IMR-90 (cell line): ENCODE measurements at regions not wholly inside any gene's neighbourhood (a gene's known extent, or its start where the extent isn't known, plus 50 kb on each side); places are given as distances from the start of the nearest gene placed in this dataset.

Experiments used
- ATAC-seq: fragments of 200-7000 bp; cut with Tn5 transposase; 2 replicates; pipeline ENCODE4 v1.9.1; 2020; ENCODE audit warnings: low read depth, mild to moderate bottlenecking, moderate library complexity
- BruUV-seq: library from RNA; stranded (reverse); fragments of 400-500 nt; replicated peaks from 2 replicates; lab custom pipeline; 2021; lab: Mats Ljungman, UMichigan
- CTCF ChIA-PET: fragments of 300-600 bp; formaldehyde crosslinking; extraction: SDS; loops from one replicate; lab custom pipeline; 2021; ENCODE audit warnings: antibody characterized with exemption; lab: Yijun Ruan, JAX
- POLR2A ChIA-PET: fragments of 300-600 bp; sonication (Branson Sonifier 250); formaldehyde crosslinking; loops from one replicate; lab custom pipeline; 2022; ENCODE audit warnings: antibody characterized with exemption; ENCODE audit not compliant: unreplicated experiment; lab: Charles Lee
- DNase-seq: peaks from one replicate; pipeline ENCODE4 v3.0.0; 2013
- H2AFZ ChIP-seq: replicated peaks from 2 replicates; pipeline ENCODE3; 2013; ENCODE audit warnings: low read length, mild to moderate bottlenecking; ENCODE audit not compliant: poor library complexity
- H2AK5ac ChIP-seq: 2 replicates; pipeline ENCODE4 v1.6.1; 2013; ENCODE audit warnings: low read depth, low read length, inconsistent platforms
- H2AK9ac ChIP-seq: replicated peaks from 2 replicates; pipeline ENCODE3; 2013; ENCODE audit warnings: mild to moderate bottlenecking, low read depth, low read length, moderate library complexity; ENCODE audit not compliant: poor library complexity
- H2BK120ac ChIP-seq: 2 replicates; pipeline ENCODE4 v1.6.1; 2013; ENCODE audit warnings: low read depth, low read length, inconsistent platforms
- H2BK15ac ChIP-seq: 3 replicates; pipeline ENCODE4 v1.6.1; 2013; ENCODE audit warnings: low read depth, low read length, inconsistent platforms
- H2BK20ac ChIP-seq: 2 replicates; pipeline ENCODE4 v1.6.1; 2013; ENCODE audit warnings: low read depth, mild to moderate bottlenecking, inconsistent platforms, low read length, moderate library complexity
- H2BK5ac ChIP-seq: 2 replicates; pipeline ENCODE4 v1.6.1; 2013; ENCODE audit warnings: mild to moderate bottlenecking, low read depth, low read length, inconsistent platforms; ENCODE audit not compliant: poor library complexity, severe bottlenecking
- H3K14ac ChIP-seq: replicated peaks from 2 replicates; pipeline ENCODE4 v1.6.1; 2013; ENCODE audit warnings: low read depth, low read length, inconsistent platforms
- H3K18ac ChIP-seq: 2 replicates; pipeline ENCODE4 v1.6.1; 2013; ENCODE audit warnings: low read depth, low read length, control low read depth
- H3K23ac ChIP-seq: 2 replicates; pipeline ENCODE4 v1.6.1; 2013; ENCODE audit warnings: low read depth, low read length, inconsistent platforms
- H3K27ac ChIP-seq: 2 replicates; pipeline ENCODE4 v1.5.1; 2013; ENCODE audit warnings: mild to moderate bottlenecking, control low read depth, low read length; ENCODE audit not compliant: insufficient read depth
- H3K27me3 ChIP-seq: 2 replicates; pipeline ENCODE4 v1.6.1; 2013; ENCODE audit warnings: low read length; ENCODE audit not compliant: control insufficient read depth, insufficient read depth
- H3K36me3 ChIP-seq: 2 replicates; pipeline ENCODE4 v1.6.1; 2013; ENCODE audit warnings: low read length, mixed read lengths; ENCODE audit not compliant: control insufficient read depth, insufficient read depth
- H3K4ac ChIP-seq: 2 replicates; pipeline ENCODE4 v1.6.1; 2013; ENCODE audit warnings: low read depth, low read length, inconsistent platforms
- H3K4me1 ChIP-seq: 2 replicates; pipeline ENCODE4 v1.6.1; 2013; ENCODE audit warnings: low read length, mixed read lengths; ENCODE audit not compliant: control insufficient read depth, insufficient read depth
- H3K4me2 ChIP-seq: 2 replicates; pipeline ENCODE4 v1.6.1; 2013; ENCODE audit warnings: low read depth, mild to moderate bottlenecking, control low read depth, low read length, moderate library complexity
- H3K4me3 ChIP-seq: 2 replicates; pipeline ENCODE4 v1.5.1; 2013; ENCODE audit warnings: low read depth, mild to moderate bottlenecking, control low read depth, low read length, moderate library complexity; ENCODE audit not compliant: insufficient read depth
- H3K56ac ChIP-seq: 2 replicates; pipeline ENCODE4 v1.6.1; 2013; ENCODE audit warnings: low read length, inconsistent platforms; ENCODE audit not compliant: insufficient read depth; ENCODE audit errors: extremely low read depth
- H3K79me1 ChIP-seq, 2 experiments: 2 replicates each; pipeline ENCODE4 v1.6.1; 2013; ENCODE audit warnings: low read length in 2 of 2, inconsistent platforms in 1 of 2, low read depth in 1 of 2
- H3K9ac ChIP-seq: 2 replicates; pipeline ENCODE4 v1.6.1; 2013; ENCODE audit warnings: low read depth, low read length, control low read depth
- H3K9me1 ChIP-seq: 2 replicates; pipeline ENCODE4 v1.6.1; 2013; ENCODE audit warnings: low read length, inconsistent platforms; ENCODE audit not compliant: insufficient read depth
- H3K9me3 ChIP-seq: 2 replicates; pipeline ENCODE4 v1.6.1; 2013; ENCODE audit warnings: low read length; ENCODE audit not compliant: control insufficient read depth, insufficient read depth
- H4K20me1 ChIP-seq: 2 replicates; pipeline ENCODE4 v1.6.1; 2013; ENCODE audit warnings: low read length, inconsistent platforms; ENCODE audit not compliant: insufficient read depth
- H4K5ac ChIP-seq: 2 replicates; pipeline ENCODE4 v1.6.1; 2013; ENCODE audit warnings: mild to moderate bottlenecking, low read depth, low read length, control low read depth
- H4K8ac ChIP-seq, 2 experiments: 2 replicates each; pipeline ENCODE4 v1.6.1; 2013; ENCODE audit warnings: low read depth in 2 of 2, low read length in 2 of 2, control low read depth in 1 of 2, inconsistent platforms in 1 of 2
- H4K91ac ChIP-seq: 2 replicates; pipeline ENCODE4 v1.6.1; 2013; ENCODE audit warnings: low read depth, low read length, inconsistent platforms; ENCODE audit not compliant: insufficient read depth
- CEBPB ChIP-seq: IDR thresholded peaks from 2 replicates; pipeline ENCODE4 v1.6.1; 2012; ENCODE audit warnings: low read depth, low read length, improper control_type of control experiment
- CHD1 ChIP-seq: IDR thresholded peaks from 2 replicates; pipeline ENCODE4 v1.6.1; 2012; ENCODE audit warnings: low read depth, low read length, improper control_type of control experiment
- CTCF ChIP-seq: conservative IDR thresholded peaks from 2 replicates; pipeline ENCODE4 v1.5.1; 2012; ENCODE audit warnings: mild to moderate bottlenecking, low read depth, low read length, improper control_type of control experiment
- FOS ChIP-seq: fragments of 150-350 bp; IDR thresholded peaks from 2 replicates; pipeline ENCODE4 v1.6.1; 2016; ENCODE audit warnings: low read depth, low read length
- MAFK ChIP-seq: IDR thresholded peaks from 2 replicates; pipeline ENCODE4 v1.6.1; 2012; ENCODE audit warnings: low read depth, low read length, improper control_type of control experiment
- MAZ ChIP-seq: IDR thresholded peaks from 2 replicates; pipeline ENCODE4 v1.6.1; 2012; ENCODE audit warnings: low read depth, mild to moderate bottlenecking, low read length, improper control_type of control experiment, moderate library complexity, borderline replicate concordance
- MXI1 ChIP-seq: IDR thresholded peaks from 2 replicates; pipeline ENCODE4 v1.6.1; 2012; ENCODE audit warnings: low read depth, mild to moderate bottlenecking, low read length, moderate library complexity, borderline replicate concordance
- NFE2L2 ChIP-seq: fragments of 150-350 bp; IDR thresholded peaks from 2 replicates; pipeline ENCODE4 v1.6.1; 2016; ENCODE audit warnings: low read depth, mild to moderate bottlenecking, low read length
- POLR2A ChIP-seq: IDR thresholded peaks from 2 replicates; pipeline ENCODE4 v1.6.1; 2012; ENCODE audit warnings: mild to moderate bottlenecking, low read depth, low read length
- RAD21 ChIP-seq: IDR thresholded peaks from 2 replicates; pipeline ENCODE4 v1.6.1; 2012; ENCODE audit warnings: low read length, improper control_type of control experiment
- RCOR1 ChIP-seq: IDR thresholded peaks from 2 replicates; pipeline ENCODE4 v1.6.1; 2012; ENCODE audit warnings: mild to moderate bottlenecking, low read length, improper control_type of control experiment; ENCODE audit not compliant: insufficient replicate concordance
- RFX5 ChIP-seq: IDR thresholded peaks from 2 replicates; pipeline ENCODE4 v1.8.0; 2012; ENCODE audit warnings: low read depth, mild to moderate bottlenecking, low read length, moderate library complexity
- SMC3 ChIP-seq: fragments of 150-350 bp; IDR thresholded peaks from 2 replicates; pipeline ENCODE4 v1.6.1; 2016; ENCODE audit warnings: low read depth, mild to moderate bottlenecking, antibody characterized with exemption, low read length, moderate library complexity
- USF2 ChIP-seq: fragments of 150-350 bp; IDR thresholded peaks from 2 replicates; pipeline ENCODE4 v1.6.1; 2017; ENCODE audit warnings: mild to moderate bottlenecking, antibody characterized with exemption, low read length, low read depth
- WGBS, 2 experiments: methylation state at CpG; one replicate each; pipeline versions ENCODE4 v1.1.5 to v1.1.7; 2013; ENCODE audit warnings: missing lambda C conversion rate in 2 of 2; ENCODE audit not compliant: insufficient read length in 1 of 2; ENCODE audit errors: extremely low coverage in 2 of 2; 5-methylcytosine and 5-hydroxymethylcytosine counted together
- dilution Hi-C: fragments of 300-500 bp; cut with HindIII; formaldehyde crosslinking; loops from one replicate; pipeline ENCODE4 v1.14.3; 2018; ENCODE audit warnings: low sequenced_read_pairs; ENCODE audit not compliant: unreplicated experiment
- in situ Hi-C: fragments of 300-500 bp; cut with MboI; formaldehyde crosslinking; loops from 3 replicates; pipeline ENCODE4 v1.14.3; 2019; ENCODE audit warnings: low sequenced_read_pairs, inconsistent platforms, mixed read lengths
- intact Hi-C: fragments of 100-400 bp; cut with micrococcal nuclease; formaldehyde crosslinking; loops from 2 replicates; pipeline ENCODE4 v1.10.0; 2022

DNA sequence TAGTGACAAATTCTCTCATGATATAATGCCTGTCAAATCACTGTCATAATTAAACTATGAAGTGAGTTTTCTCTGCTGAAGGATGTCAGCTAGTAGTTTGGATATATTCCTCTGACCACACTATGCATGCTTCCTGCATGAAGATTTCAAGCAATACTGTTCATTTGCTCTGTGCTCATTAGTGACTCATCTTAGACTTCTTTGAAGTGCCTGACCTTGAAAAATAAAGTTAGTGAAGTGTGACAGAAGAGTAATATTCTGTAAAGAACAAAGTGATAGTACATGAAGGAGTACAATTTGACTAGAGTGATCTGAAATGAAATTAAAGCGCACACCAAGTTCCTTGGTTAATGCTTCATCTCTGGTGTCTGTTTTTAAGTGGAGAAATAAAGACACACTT is 629.5 kb upstream of the ANO3 start:
- intact Hi-C loops (loop anchor here (5.0 kb wide), 1 partner anchor 505 kb away; no protein-coding TSS in a partner anchor), dilution Hi-C loops (no loop called here)
- DNase-seq: no peak

More for the DNA sequence above, 629.5 kb upstream of the ANO3 start:
- Histone ChIP-seq H2AK9ac (no peak overlapping the region), H3K18ac (no peak overlapping the region), H2BK120ac (no peak overlapping the region), H3K4me1 (no peaks in the 10 kb centered on the region), H3K9ac (no peak overlapping the region), H2BK15ac (no peak overlapping the region), H3K56ac (no peak overlapping the region), H3K27me3 (no peaks in the 10 kb centered on the region), H4K8ac (no peak overlapping the region), H2AFZ (no peak overlapping the region), H3K9me3 (no peaks in the 10 kb centered on the region), H3K23ac (no peak overlapping the region), H4K5ac (no peak overlapping the region), H2BK5ac (no peak overlapping the region), H2BK20ac (no peak overlapping the region), H3K36me3 (no peaks in the 10 kb centered on the region), H4K20me1 (no peaks in the 10 kb centered on the region), H4K91ac (no peak overlapping the region), H3K4me2 (no peak overlapping the region), H3K14ac (no peak overlapping the region), H3K79me1 (no peaks in the 10 kb centered on the region), H3K4me3 (no peak overlapping the region), H3K9me1 (no peaks in the 10 kb centered on the region), H2AK5ac (no peak overlapping the region), H3K27ac (no peak overlapping the region), H3K4ac (no peak overlapping the region)
- no TSS peak for BruUV-seq
- no peak for TF ChIP-seq MXI1
- TF ChIP-seq MAZ: no peak
- no peak for TF ChIP-seq RCOR1
- TF ChIP-seq NFE2L2: no peak
- TF ChIP-seq FOS: no peak
- no peak for TF ChIP-seq RAD21
- TF ChIP-seq USF2: no peak
- TF ChIP-seq CHD1: no peak
- TF ChIP-seq CEBPB: no peak
- TF ChIP-seq SMC3: no peak
- TF ChIP-seq MAFK: no peak
- TF ChIP-seq RFX5: no peak
- no peak for TF ChIP-seq POLR2A
- no peak for TF ChIP-seq CTCF
- no peak for ATAC-seq
- POLR2A ChIA-PET: no interaction called here
- in situ Hi-C loops: no loop called here
- CTCF ChIA-PET: no interaction called here
- no CpG with 5 or more reads among the region's 1 CpG for WGBS, 2 experiments
